GM23338 (cell line): ENCODE measurements at regions not wholly inside any gene's neighbourhood (a gene's known extent, or its start where the extent isn't known, plus 50 kb on each side); places are given as distances from the start of the nearest gene placed in this dataset.
A peak's percentile ranks its signal among the peaks of the same experiment; 100 is the strongest.

ENCODE experiments used
- ATAC-seq: fragments of 200-7000 bp; cut with Tn5 transposase; 3 replicates; pipeline ENCODE4 v1.9.1; 2020
- DNase-seq: peaks from one replicate; pipeline ENCODE4 v3.0.0-alpha.2; 2015; ENCODE audit warnings: low spot score
- H2AFZ ChIP-seq: fragments of 200-600 bp; sonication (generic); 2 replicates; pipeline ENCODE4 v1.8.0; 2016; ENCODE audit warnings: antibody characterized with exemption, mild to moderate bottlenecking, moderate library complexity
- H3F3A ChIP-seq: fragments of 200-600 bp; sonication (generic); replicated peaks from 2 replicates; pipeline ENCODE4 v1.8.0; 2017; ENCODE audit warnings: antibody characterized with exemption, mixed run types, low read depth
- H3K27ac ChIP-seq: fragments of 200-600 bp; sonication (generic); 2 replicates; pipeline ENCODE4 v1.6.1; 2016; ENCODE audit warnings: low read depth
- H3K27me3 ChIP-seq: fragments of 200-600 bp; sonication (generic); 2 replicates; pipeline ENCODE4 v1.8.0; 2016; ENCODE audit warnings: mild to moderate bottlenecking, mixed run types, moderate library complexity; ENCODE audit not compliant: insufficient read depth
- H3K36me3 ChIP-seq: fragments of 200-600 bp; sonication (generic); 2 replicates; pipeline ENCODE4 v1.8.0; 2016; ENCODE audit warnings: mild to moderate bottlenecking; ENCODE audit not compliant: insufficient read depth
- H3K4me1 ChIP-seq: fragments of 200-600 bp; sonication (generic); 2 replicates; pipeline ENCODE4 v1.8.0; 2016; ENCODE audit warnings: mild to moderate bottlenecking, moderate library complexity; ENCODE audit not compliant: insufficient read depth
- H3K4me2 ChIP-seq: fragments of 200-600 bp; sonication (generic); 2 replicates; pipeline ENCODE4 v1.7.1; 2017; ENCODE audit warnings: mixed run types
- H3K4me3 ChIP-seq: fragments of 200-600 bp; sonication (generic); 2 replicates; pipeline ENCODE4 v1.6.1; 2016; ENCODE audit warnings: mixed run types
- H3K79me2 ChIP-seq: fragments of 200-600 bp; sonication (generic); replicated peaks from 2 replicates; pipeline ENCODE4 v1.8.0; 2017; ENCODE audit warnings: mild to moderate bottlenecking; ENCODE audit not compliant: insufficient read depth
- H3K9me2 ChIP-seq: fragments of 200-600 bp; sonication (generic); 2 replicates; pipeline ENCODE4 v1.8.0; 2017; ENCODE audit not compliant: insufficient read depth
- H4K20me1 ChIP-seq: fragments of 200-600 bp; sonication (generic); replicated peaks from 2 replicates; pipeline ENCODE4 v1.8.0; 2017; ENCODE audit warnings: mild to moderate bottlenecking; ENCODE audit not compliant: insufficient read depth
- H3K27ac Mint-ChIP-seq: 2 replicates; pipeline ENCODE4 v1.8.0; 2020; ENCODE audit warnings: inconsistent platforms, mild to moderate bottlenecking, moderate library complexity, mixed read lengths
- H3K27me3 Mint-ChIP-seq: 3 replicates; pipeline ENCODE4 v1.8.0; 2022; ENCODE audit warnings: low read depth, mild to moderate bottlenecking, moderate library complexity, mixed read lengths, inconsistent platforms; ENCODE audit not compliant: insufficient read depth, poor library complexity
- H3K36me3 Mint-ChIP-seq: 3 replicates; pipeline ENCODE4 v1.8.0; 2021; ENCODE audit warnings: low read depth, mild to moderate bottlenecking, inconsistent platforms, moderate library complexity, mixed read lengths
- H3K4me1 Mint-ChIP-seq: 3 replicates; pipeline ENCODE4 v1.8.0; 2020; ENCODE audit warnings: mild to moderate bottlenecking, inconsistent platforms, mixed read lengths
- H3K4me3 Mint-ChIP-seq: 3 replicates; pipeline ENCODE4 v1.8.0; 2021; ENCODE audit warnings: moderate library complexity, mild to moderate bottlenecking, inconsistent platforms, mixed read lengths
- H3K9me3 Mint-ChIP-seq: 3 replicates; pipeline ENCODE4 v1.8.0; 2020; ENCODE audit warnings: moderate library complexity, mild to moderate bottlenecking, inconsistent platforms, mixed read lengths
- CREB1 ChIP-seq: fragments of 250-450 bp; sonication (Bioruptor Pico); IDR thresholded peaks from 2 replicates; pipeline ENCODE4 v1.5.0; 2020; ENCODE audit warnings: low read depth, mild to moderate bottlenecking, moderate library complexity
- EZH2 ChIP-seq: fragments of 200-600 bp; sonication (generic); IDR thresholded peaks from one replicate; pipeline ENCODE4 v1.8.0; 2017; ENCODE audit warnings: antibody characterized with exemption, mild to moderate bottlenecking, low read depth; ENCODE audit not compliant: unreplicated experiment
- POLR2AphosphoS5 ChIP-seq: IDR thresholded peaks from 2 replicates; pipeline ENCODE4 v1.6.1; 2016; ENCODE audit warnings: antibody characterized with exemption, low read depth
- STAT1 ChIP-seq: IDR thresholded peaks from one replicate; pipeline ENCODE4 v1.6.1; 2016; ENCODE audit warnings: antibody characterized with exemption; ENCODE audit not compliant: unreplicated experiment
- ZNF114 ChIP-seq: fragments of 250-450 bp; sonication (Bioruptor Pico); IDR thresholded peaks from 2 replicates; pipeline ENCODE4 v1.5.0; 2020; ENCODE audit warnings: mild to moderate bottlenecking, moderate library complexity
- TF ChIP-seq, protein P1 (sequence below): IDR thresholded peaks from one replicate; pipeline ENCODE4 v1.6.1; 2018; ENCODE audit warnings: antibody characterized with exemption; ENCODE audit not compliant: unreplicated experiment
- TF ChIP-seq, protein P2 (sequence below), 2 experiments: fragments of 200-600 bp in 1 of 2; sonication (generic) in 1 of 2; conservative IDR thresholded peaks; 2 replicates each; pipeline versions ENCODE4 v1.5.1 to v1.6.1; 2016 to 2017; ENCODE audit warnings: antibody characterized with exemption in 2 of 2, low read depth in 2 of 2, mild to moderate bottlenecking in 2 of 2, moderate library complexity in 1 of 2
- TF ChIP-seq, protein P3 (sequence below): IDR thresholded peaks from 2 replicates; pipeline ENCODE4 v1.6.1; 2016; ENCODE audit warnings: antibody characterized with exemption

DNA sequence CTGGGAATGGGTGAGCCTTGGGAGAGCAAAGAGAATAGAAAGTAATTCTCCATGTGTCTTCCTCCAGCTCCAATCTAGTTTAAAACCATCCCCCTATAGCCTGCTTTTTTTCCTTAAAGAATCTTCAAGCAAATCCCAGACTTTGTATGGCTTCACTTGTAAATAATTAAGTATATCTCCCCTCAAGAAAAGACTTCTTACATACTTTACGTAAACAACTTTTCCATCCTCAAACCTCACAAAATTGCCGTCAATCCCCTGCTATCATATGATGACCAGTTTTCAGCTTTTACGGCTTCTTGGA, 88.5 kb upstream of the PHACTR3 start (continued):
- no peak for TF ChIP-seq POLR2AphosphoS5
- TF ChIP-seq, protein P1, sequence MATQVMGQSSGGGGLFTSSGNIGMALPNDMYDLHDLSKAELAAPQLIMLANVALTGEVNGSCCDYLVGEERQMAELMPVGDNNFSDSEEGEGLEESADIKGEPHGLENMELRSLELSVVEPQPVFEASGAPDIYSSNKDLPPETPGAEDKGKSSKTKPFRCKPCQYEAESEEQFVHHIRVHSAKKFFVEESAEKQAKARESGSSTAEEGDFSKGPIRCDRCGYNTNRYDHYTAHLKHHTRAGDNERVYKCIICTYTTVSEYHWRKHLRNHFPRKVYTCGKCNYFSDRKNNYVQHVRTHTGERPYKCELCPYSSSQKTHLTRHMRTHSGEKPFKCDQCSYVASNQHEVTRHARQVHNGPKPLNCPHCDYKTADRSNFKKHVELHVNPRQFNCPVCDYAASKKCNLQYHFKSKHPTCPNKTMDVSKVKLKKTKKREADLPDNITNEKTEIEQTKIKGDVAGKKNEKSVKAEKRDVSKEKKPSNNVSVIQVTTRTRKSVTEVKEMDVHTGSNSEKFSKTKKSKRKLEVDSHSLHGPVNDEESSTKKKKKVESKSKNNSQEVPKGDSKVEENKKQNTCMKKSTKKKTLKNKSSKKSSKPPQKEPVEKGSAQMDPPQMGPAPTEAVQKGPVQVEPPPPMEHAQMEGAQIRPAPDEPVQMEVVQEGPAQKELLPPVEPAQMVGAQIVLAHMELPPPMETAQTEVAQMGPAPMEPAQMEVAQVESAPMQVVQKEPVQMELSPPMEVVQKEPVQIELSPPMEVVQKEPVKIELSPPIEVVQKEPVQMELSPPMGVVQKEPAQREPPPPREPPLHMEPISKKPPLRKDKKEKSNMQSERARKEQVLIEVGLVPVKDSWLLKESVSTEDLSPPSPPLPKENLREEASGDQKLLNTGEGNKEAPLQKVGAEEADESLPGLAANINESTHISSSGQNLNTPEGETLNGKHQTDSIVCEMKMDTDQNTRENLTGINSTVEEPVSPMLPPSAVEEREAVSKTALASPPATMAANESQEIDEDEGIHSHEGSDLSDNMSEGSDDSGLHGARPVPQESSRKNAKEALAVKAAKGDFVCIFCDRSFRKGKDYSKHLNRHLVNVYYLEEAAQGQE = no peak
- TF ChIP-seq, protein P2, sequence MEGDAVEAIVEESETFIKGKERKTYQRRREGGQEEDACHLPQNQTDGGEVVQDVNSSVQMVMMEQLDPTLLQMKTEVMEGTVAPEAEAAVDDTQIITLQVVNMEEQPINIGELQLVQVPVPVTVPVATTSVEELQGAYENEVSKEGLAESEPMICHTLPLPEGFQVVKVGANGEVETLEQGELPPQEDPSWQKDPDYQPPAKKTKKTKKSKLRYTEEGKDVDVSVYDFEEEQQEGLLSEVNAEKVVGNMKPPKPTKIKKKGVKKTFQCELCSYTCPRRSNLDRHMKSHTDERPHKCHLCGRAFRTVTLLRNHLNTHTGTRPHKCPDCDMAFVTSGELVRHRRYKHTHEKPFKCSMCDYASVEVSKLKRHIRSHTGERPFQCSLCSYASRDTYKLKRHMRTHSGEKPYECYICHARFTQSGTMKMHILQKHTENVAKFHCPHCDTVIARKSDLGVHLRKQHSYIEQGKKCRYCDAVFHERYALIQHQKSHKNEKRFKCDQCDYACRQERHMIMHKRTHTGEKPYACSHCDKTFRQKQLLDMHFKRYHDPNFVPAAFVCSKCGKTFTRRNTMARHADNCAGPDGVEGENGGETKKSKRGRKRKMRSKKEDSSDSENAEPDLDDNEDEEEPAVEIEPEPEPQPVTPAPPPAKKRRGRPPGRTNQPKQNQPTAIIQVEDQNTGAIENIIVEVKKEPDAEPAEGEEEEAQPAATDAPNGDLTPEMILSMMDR (conservative IDR thresholded peaks at IDR 0.05; ENCODE audit: low read depth in 2 of 2) = no peak
- TF ChIP-seq EZH2 = no peak
- TF ChIP-seq, protein P3, sequence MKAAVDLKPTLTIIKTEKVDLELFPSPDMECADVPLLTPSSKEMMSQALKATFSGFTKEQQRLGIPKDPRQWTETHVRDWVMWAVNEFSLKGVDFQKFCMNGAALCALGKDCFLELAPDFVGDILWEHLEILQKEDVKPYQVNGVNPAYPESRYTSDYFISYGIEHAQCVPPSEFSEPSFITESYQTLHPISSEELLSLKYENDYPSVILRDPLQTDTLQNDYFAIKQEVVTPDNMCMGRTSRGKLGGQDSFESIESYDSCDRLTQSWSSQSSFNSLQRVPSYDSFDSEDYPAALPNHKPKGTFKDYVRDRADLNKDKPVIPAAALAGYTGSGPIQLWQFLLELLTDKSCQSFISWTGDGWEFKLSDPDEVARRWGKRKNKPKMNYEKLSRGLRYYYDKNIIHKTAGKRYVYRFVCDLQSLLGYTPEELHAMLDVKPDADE = no peak
- TF ChIP-seq ZNF114 (CRISPR knock-in tag) = no peak

DNA sequence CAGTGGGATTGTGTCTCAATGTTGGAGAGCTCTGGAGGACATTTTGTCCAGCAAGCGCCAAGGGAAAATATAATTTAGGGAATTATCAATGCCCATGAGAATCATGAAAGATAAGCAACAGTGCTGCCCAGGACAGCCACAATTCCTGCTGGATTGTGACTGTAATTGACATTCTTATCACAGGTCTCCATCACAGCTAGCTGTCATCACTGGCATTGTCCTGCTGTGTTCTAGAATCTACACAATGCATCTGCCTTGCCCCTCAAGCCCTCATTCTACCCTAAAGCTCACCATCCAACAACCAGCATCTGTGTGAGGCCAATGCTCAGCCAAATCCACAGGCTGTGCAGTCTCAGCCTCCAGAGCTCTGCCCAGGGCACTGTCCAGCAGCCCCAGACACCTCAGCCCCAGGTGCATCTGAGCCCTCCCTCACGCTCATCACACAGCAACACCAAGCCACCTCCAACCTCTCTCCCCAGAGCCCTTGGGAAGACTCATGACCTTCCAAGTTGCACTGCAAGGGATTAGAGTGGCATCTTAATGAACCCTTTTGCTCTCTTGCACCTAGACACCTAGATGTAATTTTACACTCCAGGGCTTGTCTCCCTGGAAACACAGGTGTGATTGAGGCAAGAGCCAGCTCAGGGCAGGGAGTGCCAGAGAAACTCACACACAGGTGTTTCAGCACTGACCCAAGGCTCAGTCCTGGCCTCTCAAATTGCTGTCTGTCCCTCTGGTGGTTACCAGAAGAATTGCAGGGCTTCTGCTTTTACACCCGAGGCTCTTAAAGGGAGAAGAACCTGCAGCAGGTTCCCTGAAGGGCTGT, 85.2 kb upstream of the PHACTR3 start:
- no peak for TF ChIP-seq STAT1
- TF ChIP-seq, protein P1 = no peak
- TF ChIP-seq, protein P3 = no peak
- TF ChIP-seq CREB1 (CRISPR knock-in tag) = no peak
- TF ChIP-seq, protein P2 (conservative IDR thresholded peaks at IDR 0.05; ENCODE audit: low read depth in 2 of 2) = peak; percentile 66 to 78
- peaks cover 14% of the 10 kb centered on the region for H3K27me3 Mint-ChIP-seq
- H3K4me2 ChIP-seq = no peak overlapping the region
- no peaks in the 10 kb centered on the region for H3K36me3 Mint-ChIP-seq
- H3F3A ChIP-seq = no peaks in the 10 kb centered on the region
- no peak overlapping the region for H3K4me3 ChIP-seq
- H3K9me2 ChIP-seq = no peaks in the 10 kb centered on the region
- no peak overlapping the region for H3K27ac Mint-ChIP-seq
- no peaks in the 10 kb centered on the region; the same call in 1 of the 2 replicates for H3K4me1 ChIP-seq
- 0 out of 2 replicates have a peak overlapping the region, but pooled peaks have one; percentile 8 for H2AFZ ChIP-seq
- ATAC-seq (peak; percentile 69), DNase-seq (peak; percentile 85)
- H3K36me3 ChIP-seq = no peaks in the 10 kb centered on the region
- H3K4me1 Mint-ChIP-seq = peaks cover 4% of the 10 kb centered on the region; the same call in 2 of the 3 replicates
- H3K27me3 ChIP-seq = no peaks in the 10 kb centered on the region
- no peak overlapping the region for H3K4me3 Mint-ChIP-seq
- H3K27ac ChIP-seq = no peak overlapping the region
- no peaks in the 10 kb centered on the region for H4K20me1 ChIP-seq
- no peaks in the 10 kb centered on the region; the same call in 2 of the 3 replicates for H3K9me3 Mint-ChIP-seq
- H3K79me2 ChIP-seq = no peaks in the 10 kb centered on the region
